Breast epithelium (tissue), 3 donors: ENCODE measurements at regions not wholly inside any gene's neighbourhood (a gene's known extent, or its start where the extent isn't known, plus 50 kb on each side); places are given as distances from the start of the nearest gene placed in this dataset.

ENCODE experiments used
- POLR2A ChIP-seq: fragments of 450-650 bp; IDR thresholded peaks from one replicate; pipeline ENCODE4 v1.6.1; 2016; ENCODE audit warnings: antibody characterized with exemption, mild to moderate bottlenecking, moderate library complexity
- TF ChIP-seq, protein P1 (sequence below), 3 donors: fragments of 450-650 bp; IDR thresholded peaks; one replicate each; pipeline ENCODE4 v1.5.1; 2016 to 2017; ENCODE audit warnings: antibody characterized with exemption in 3 of 3, mild to moderate bottlenecking in 3 of 3, moderate library complexity in 3 of 3

DNA sequence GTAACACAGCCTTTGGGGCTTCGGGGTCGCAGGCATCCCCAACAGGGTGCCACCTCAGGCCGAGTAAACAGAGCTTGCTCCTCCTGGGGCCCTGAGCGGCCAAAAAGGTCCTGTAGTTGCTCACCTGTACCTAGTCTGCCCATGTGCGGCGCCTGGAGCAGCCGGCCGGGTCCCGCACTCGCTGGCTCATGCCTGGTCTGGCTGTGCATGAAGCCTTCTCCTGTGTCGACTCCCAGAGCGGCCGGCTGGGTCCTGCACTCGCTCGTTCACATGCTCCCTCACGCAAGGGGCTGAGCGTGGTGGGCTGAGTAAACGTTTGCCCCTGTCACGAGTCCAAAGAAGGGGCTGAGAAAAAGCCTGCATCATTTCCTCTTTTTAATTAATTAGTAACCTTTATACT is 162.4 kb upstream of the TUT7 start:
- TF ChIP-seq, protein P1, sequence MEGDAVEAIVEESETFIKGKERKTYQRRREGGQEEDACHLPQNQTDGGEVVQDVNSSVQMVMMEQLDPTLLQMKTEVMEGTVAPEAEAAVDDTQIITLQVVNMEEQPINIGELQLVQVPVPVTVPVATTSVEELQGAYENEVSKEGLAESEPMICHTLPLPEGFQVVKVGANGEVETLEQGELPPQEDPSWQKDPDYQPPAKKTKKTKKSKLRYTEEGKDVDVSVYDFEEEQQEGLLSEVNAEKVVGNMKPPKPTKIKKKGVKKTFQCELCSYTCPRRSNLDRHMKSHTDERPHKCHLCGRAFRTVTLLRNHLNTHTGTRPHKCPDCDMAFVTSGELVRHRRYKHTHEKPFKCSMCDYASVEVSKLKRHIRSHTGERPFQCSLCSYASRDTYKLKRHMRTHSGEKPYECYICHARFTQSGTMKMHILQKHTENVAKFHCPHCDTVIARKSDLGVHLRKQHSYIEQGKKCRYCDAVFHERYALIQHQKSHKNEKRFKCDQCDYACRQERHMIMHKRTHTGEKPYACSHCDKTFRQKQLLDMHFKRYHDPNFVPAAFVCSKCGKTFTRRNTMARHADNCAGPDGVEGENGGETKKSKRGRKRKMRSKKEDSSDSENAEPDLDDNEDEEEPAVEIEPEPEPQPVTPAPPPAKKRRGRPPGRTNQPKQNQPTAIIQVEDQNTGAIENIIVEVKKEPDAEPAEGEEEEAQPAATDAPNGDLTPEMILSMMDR (IDR thresholded peaks at IDR 0.05), result no peak
- no peak for TF ChIP-seq POLR2A
